ENCODE measurements at regions not wholly inside any gene's neighbourhood (a gene's known extent, or its start where the extent isn't known, plus 50 kb on each side); places are given as distances from the start of the nearest gene placed in this dataset.

DNA sequence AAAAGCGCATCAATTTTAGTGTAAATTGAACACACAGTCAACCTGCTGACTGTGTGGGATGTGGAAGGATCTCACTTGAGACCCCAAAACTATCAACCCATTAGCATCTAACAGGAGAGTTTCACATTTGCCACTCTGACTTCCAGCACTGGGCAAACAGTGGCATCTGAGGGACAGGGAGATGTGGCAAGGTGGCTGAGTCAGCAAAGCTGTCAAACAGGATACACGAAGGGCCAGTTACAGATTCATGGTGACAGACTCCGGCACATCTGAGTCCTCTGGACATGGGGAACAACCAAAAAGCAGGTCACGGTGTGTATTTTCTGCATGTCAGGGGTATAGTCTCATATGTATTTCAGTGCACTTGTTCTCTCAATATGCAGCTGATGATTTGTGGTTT lies 573.4 kb upstream of the PPP2R3A start:
- TF ChIP-seq, protein P1, sequence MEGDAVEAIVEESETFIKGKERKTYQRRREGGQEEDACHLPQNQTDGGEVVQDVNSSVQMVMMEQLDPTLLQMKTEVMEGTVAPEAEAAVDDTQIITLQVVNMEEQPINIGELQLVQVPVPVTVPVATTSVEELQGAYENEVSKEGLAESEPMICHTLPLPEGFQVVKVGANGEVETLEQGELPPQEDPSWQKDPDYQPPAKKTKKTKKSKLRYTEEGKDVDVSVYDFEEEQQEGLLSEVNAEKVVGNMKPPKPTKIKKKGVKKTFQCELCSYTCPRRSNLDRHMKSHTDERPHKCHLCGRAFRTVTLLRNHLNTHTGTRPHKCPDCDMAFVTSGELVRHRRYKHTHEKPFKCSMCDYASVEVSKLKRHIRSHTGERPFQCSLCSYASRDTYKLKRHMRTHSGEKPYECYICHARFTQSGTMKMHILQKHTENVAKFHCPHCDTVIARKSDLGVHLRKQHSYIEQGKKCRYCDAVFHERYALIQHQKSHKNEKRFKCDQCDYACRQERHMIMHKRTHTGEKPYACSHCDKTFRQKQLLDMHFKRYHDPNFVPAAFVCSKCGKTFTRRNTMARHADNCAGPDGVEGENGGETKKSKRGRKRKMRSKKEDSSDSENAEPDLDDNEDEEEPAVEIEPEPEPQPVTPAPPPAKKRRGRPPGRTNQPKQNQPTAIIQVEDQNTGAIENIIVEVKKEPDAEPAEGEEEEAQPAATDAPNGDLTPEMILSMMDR (IDR thresholded peaks at IDR 0.05): no peak
- no peak for TF ChIP-seq POLR2A (IDR thresholded peaks at IDR 0.05)
- TF ChIP-seq POLR2AphosphoS5 (IDR thresholded peaks at IDR 0.05; ENCODE audit: insufficient read depth in 1 of 2, low read depth in 1 of 2): no peak
